OCI-LY1 (cell line): ENCODE measurements at regions not wholly inside any gene's neighbourhood (a gene's known extent, or its start where the extent isn't known, plus 50 kb on each side); places are given as distances from the start of the nearest gene placed in this dataset.

Experiments used
- H2AFZ ChIP-seq: fragments of 200-600 bp; sonication (generic), shearing (Covaris generic); 2 replicates; pipeline ENCODE4 v1.6.0; 2014; ENCODE audit warnings: antibody characterized with exemption, mild to moderate bottlenecking, low read length
- H3F3A ChIP-seq: fragments of 200-600 bp; sonication (generic), shearing (Covaris generic); 2 replicates; pipeline ENCODE4 v1.6.0; 2014; ENCODE audit warnings: mild to moderate bottlenecking, antibody characterized with exemption, low read length, moderate library complexity; ENCODE audit not compliant: insufficient read depth
- H3K27ac ChIP-seq: fragments of 200-600 bp; sonication (generic); 2 replicates; pipeline ENCODE4 v1.5.1; 2014; ENCODE audit warnings: low read length, mixed run types, mild to moderate bottlenecking, low read depth; ENCODE audit not compliant: poor library complexity, severe bottlenecking
- H3K27me3 ChIP-seq: fragments of 200-600 bp; sonication (generic); 2 replicates; pipeline ENCODE4 v1.6.0; 2014; ENCODE audit warnings: antibody characterized with exemption, mild to moderate bottlenecking, low read length, moderate library complexity; ENCODE audit not compliant: insufficient read depth
- H3K36me3 ChIP-seq: fragments of 200-600 bp; sonication (generic); 2 replicates; pipeline ENCODE4 v1.6.1; 2014; ENCODE audit warnings: mild to moderate bottlenecking, antibody characterized with exemption, low read length, moderate library complexity, mixed read lengths; ENCODE audit not compliant: insufficient read depth
- H3K4me1 ChIP-seq: fragments of 200-600 bp; sonication (generic); 2 replicates; pipeline ENCODE4 v1.5.1; 2014; ENCODE audit warnings: mild to moderate bottlenecking, low read length, moderate library complexity; ENCODE audit not compliant: insufficient read depth, severe bottlenecking
- H3K4me2 ChIP-seq: fragments of 200-600 bp; sonication (generic), shearing (Covaris generic); 2 replicates; pipeline ENCODE4 v1.6.1; 2014; ENCODE audit warnings: low read length
- H3K4me3 ChIP-seq: fragments of 200-600 bp; sonication (generic); 2 replicates; pipeline ENCODE4 v1.5.1; 2014; ENCODE audit warnings: low read length, low read depth, mild to moderate bottlenecking, mixed read lengths; ENCODE audit not compliant: poor library complexity, severe bottlenecking
- H3K79me2 ChIP-seq: fragments of 200-600 bp; shearing (Covaris generic); 2 replicates; pipeline ENCODE4 v1.6.1; 2016; ENCODE audit warnings: mixed run types, low read length, mixed read lengths; ENCODE audit not compliant: insufficient read depth
- H3K9ac ChIP-seq: fragments of 200-600 bp; sonication (generic), shearing (Covaris generic); 2 replicates; pipeline ENCODE4 v1.6.1; 2014; ENCODE audit warnings: mild to moderate bottlenecking, low read length, mixed read lengths
- H3K9me2 ChIP-seq: fragments of 200-600 bp; sonication (generic), shearing (Covaris generic); 2 replicates; pipeline ENCODE4 v1.6.1; 2014; ENCODE audit warnings: low read depth, mild to moderate bottlenecking, low read length, mixed read lengths
- H3K9me3 ChIP-seq: fragments of 200-600 bp; shearing (Covaris generic); 2 replicates; pipeline ENCODE4 v1.6.1; 2014; ENCODE audit warnings: low read length, mixed read lengths
- H4K20me1 ChIP-seq: fragments of 200-600 bp; sonication (generic), shearing (Covaris generic); 2 replicates; pipeline ENCODE4 v1.6.0; 2016; ENCODE audit warnings: mild to moderate bottlenecking, low read length; ENCODE audit not compliant: insufficient read depth
- EZH2 ChIP-seq: fragments of 200-600 bp; sonication (generic), shearing (Covaris generic); IDR thresholded peaks from 2 replicates; pipeline ENCODE4 v1.8.0; 2017; ENCODE audit warnings: borderline replicate concordance, mixed run types, mild to moderate bottlenecking, antibody characterized with exemption, low read length, moderate library complexity, mixed read lengths
- TF ChIP-seq, protein P1 (sequence below): fragments of 200-600 bp; sonication (generic), shearing (Covaris generic); IDR thresholded peaks from 2 replicates; pipeline ENCODE4 v1.5.1; 2017; ENCODE audit warnings: mild to moderate bottlenecking, antibody characterized with exemption, low read length, moderate library complexity, mixed read lengths

DNA sequence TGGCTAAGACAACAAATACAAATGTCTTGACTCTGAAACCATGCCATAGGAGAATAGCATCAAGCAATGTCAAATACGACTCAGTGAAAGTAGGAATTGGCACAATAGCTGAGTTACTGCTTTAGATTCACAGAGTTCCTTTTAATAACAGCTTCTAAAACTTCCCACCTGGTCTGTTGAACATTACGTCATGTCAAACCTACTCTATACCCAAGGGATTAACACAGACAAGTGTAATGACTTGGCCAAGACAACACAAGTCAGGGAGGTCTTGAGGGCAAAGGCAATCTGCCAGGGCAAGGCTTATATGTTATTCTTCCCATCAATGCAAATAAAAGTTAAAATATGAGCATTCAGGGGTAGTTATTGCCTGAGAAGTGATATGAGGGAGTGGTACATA is 265.1 kb upstream of the PRDM1 start:
- Histone ChIP-seq H3K27me3 (no peaks in the 10 kb centered on the region), H3K27ac (no peak overlapping the region), H3K9ac (no peak overlapping the region), H2AFZ (no peak overlapping the region), H3K4me2 (no peak overlapping the region), H3F3A (no peaks in the 10 kb centered on the region), H3K4me1 (no peaks in the 10 kb centered on the region), H3K4me3 (no peak overlapping the region), H4K20me1 (no peaks in the 10 kb centered on the region), H3K9me2 (no peaks in the 10 kb centered on the region), H3K36me3 (no peaks in the 10 kb centered on the region), H3K9me3 (no peaks in the 10 kb centered on the region), H3K79me2 (no peaks in the 10 kb centered on the region)
- no peak for TF ChIP-seq EZH2
- TF ChIP-seq, protein P1, sequence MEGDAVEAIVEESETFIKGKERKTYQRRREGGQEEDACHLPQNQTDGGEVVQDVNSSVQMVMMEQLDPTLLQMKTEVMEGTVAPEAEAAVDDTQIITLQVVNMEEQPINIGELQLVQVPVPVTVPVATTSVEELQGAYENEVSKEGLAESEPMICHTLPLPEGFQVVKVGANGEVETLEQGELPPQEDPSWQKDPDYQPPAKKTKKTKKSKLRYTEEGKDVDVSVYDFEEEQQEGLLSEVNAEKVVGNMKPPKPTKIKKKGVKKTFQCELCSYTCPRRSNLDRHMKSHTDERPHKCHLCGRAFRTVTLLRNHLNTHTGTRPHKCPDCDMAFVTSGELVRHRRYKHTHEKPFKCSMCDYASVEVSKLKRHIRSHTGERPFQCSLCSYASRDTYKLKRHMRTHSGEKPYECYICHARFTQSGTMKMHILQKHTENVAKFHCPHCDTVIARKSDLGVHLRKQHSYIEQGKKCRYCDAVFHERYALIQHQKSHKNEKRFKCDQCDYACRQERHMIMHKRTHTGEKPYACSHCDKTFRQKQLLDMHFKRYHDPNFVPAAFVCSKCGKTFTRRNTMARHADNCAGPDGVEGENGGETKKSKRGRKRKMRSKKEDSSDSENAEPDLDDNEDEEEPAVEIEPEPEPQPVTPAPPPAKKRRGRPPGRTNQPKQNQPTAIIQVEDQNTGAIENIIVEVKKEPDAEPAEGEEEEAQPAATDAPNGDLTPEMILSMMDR, result no peak

DNA sequence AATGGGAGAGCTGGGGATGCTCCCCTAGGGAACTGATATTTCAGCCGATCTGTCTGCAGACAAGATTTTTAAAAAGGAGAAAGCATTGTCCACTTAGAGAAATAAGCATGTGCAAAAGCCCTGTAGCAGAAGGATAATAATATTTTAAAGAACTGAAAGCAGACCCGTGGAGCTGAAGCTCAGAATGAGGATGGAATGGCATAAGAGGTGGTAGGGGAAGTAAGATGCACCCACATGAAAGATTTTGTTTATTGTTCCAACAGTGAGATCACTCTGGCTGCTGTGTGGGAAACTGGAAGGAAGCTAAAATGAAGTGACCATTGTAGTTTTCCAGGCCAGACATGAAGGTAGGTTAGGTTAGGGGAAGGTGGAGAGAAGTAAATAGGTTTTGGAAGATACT is 266.4 kb upstream of the PRDM1 start:
- H3K9me3 ChIP-seq, result no peaks in the 10 kb centered on the region
- no peak overlapping the region for H3K9ac ChIP-seq
- H3K36me3 ChIP-seq, result no peaks in the 10 kb centered on the region
- no peak overlapping the region for H3K4me3 ChIP-seq
- no peaks in the 10 kb centered on the region for H3K4me1 ChIP-seq
- TF ChIP-seq, protein P1, result no peak
- no peak for TF ChIP-seq EZH2
- no peak overlapping the region for H3K27ac ChIP-seq
- no peaks in the 10 kb centered on the region for H4K20me1 ChIP-seq
- no peaks in the 10 kb centered on the region for H3K9me2 ChIP-seq
- H2AFZ ChIP-seq, result no peak overlapping the region
- H3K4me2 ChIP-seq, result no peak overlapping the region
- H3F3A ChIP-seq, result no peaks in the 10 kb centered on the region
- H3K27me3 ChIP-seq, result no peaks in the 10 kb centered on the region
- no peaks in the 10 kb centered on the region for H3K79me2 ChIP-seq

DNA sequence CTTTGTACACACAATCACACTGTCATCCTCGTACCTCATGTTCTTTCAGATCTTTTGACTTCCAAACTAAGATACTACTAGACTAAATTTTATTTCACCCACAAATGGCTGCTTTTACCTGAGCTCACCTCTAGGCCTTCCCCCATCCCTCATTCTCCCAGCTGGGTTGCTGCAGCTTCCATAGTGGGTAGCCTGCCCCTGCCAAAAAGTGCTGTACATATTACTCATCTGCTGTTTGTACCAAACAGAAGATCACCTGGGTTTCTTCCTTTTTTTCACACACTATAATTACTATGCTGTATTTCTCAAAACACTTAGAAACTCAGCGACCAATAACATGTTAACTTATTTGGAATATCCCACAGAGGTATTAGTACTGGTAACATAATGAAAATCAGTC is 267.6 kb upstream of the PRDM1 start:
- Histone ChIP-seq H3K9me3 (no peaks in the 10 kb centered on the region), H3K4me1 (no peaks in the 10 kb centered on the region), H2AFZ (no peak overlapping the region), H3K36me3 (no peaks in the 10 kb centered on the region), H3K27me3 (no peaks in the 10 kb centered on the region), H3K9ac (no peak overlapping the region), H4K20me1 (no peaks in the 10 kb centered on the region), H3K79me2 (no peaks in the 10 kb centered on the region), H3K4me3 (no peak overlapping the region), H3K9me2 (no peaks in the 10 kb centered on the region), H3K4me2 (no peak overlapping the region), H3F3A (no peaks in the 10 kb centered on the region), H3K27ac (no peak overlapping the region)
- TF ChIP-seq, protein P1, result no peak
